ENCODE measurements at regions not wholly inside any gene's neighbourhood (a gene's known extent, or its start where the extent isn't known, plus 50 kb on each side); places are given as distances from the start of the nearest gene placed in this dataset.

DNA sequence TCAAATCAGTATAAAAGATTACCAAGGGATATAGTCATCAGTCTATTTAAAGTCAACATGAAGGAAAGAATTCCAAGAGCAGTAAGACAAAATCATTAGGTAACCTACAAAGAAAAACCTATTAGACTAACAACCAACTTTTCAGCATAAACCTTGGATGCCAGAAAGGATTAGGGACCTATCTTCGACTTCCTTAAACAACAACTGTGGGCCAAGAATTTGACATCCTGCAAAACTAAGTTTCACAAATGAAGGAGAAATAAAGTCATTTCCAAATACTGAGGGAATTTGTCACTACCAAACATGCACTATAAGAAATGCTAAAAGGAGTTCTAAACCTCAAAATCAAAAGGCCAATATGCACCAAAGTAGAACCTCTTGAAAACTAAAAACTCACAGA is 147.9 kb upstream of the TFPI start:
- TF ChIP-seq, protein P1, sequence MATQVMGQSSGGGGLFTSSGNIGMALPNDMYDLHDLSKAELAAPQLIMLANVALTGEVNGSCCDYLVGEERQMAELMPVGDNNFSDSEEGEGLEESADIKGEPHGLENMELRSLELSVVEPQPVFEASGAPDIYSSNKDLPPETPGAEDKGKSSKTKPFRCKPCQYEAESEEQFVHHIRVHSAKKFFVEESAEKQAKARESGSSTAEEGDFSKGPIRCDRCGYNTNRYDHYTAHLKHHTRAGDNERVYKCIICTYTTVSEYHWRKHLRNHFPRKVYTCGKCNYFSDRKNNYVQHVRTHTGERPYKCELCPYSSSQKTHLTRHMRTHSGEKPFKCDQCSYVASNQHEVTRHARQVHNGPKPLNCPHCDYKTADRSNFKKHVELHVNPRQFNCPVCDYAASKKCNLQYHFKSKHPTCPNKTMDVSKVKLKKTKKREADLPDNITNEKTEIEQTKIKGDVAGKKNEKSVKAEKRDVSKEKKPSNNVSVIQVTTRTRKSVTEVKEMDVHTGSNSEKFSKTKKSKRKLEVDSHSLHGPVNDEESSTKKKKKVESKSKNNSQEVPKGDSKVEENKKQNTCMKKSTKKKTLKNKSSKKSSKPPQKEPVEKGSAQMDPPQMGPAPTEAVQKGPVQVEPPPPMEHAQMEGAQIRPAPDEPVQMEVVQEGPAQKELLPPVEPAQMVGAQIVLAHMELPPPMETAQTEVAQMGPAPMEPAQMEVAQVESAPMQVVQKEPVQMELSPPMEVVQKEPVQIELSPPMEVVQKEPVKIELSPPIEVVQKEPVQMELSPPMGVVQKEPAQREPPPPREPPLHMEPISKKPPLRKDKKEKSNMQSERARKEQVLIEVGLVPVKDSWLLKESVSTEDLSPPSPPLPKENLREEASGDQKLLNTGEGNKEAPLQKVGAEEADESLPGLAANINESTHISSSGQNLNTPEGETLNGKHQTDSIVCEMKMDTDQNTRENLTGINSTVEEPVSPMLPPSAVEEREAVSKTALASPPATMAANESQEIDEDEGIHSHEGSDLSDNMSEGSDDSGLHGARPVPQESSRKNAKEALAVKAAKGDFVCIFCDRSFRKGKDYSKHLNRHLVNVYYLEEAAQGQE (IDR thresholded peaks at IDR 0.05) = no peak
- no peak for TF ChIP-seq TAF1 (conservative IDR thresholded peaks at IDR 0.05)
- TF ChIP-seq, protein P2, sequence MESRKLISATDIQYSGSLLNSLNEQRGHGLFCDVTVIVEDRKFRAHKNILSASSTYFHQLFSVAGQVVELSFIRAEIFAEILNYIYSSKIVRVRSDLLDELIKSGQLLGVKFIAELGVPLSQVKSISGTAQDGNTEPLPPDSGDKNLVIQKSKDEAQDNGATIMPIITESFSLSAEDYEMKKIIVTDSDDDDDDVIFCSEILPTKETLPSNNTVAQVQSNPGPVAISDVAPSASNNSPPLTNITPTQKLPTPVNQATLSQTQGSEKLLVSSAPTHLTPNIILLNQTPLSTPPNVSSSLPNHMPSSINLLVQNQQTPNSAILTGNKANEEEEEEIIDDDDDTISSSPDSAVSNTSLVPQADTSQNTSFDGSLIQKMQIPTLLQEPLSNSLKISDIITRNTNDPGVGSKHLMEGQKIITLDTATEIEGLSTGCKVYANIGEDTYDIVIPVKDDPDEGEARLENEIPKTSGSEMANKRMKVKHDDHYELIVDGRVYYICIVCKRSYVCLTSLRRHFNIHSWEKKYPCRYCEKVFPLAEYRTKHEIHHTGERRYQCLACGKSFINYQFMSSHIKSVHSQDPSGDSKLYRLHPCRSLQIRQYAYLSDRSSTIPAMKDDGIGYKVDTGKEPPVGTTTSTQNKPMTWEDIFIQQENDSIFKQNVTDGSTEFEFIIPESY (IDR thresholded peaks at IDR 0.05) = no peak
- TF ChIP-seq, protein P3, sequence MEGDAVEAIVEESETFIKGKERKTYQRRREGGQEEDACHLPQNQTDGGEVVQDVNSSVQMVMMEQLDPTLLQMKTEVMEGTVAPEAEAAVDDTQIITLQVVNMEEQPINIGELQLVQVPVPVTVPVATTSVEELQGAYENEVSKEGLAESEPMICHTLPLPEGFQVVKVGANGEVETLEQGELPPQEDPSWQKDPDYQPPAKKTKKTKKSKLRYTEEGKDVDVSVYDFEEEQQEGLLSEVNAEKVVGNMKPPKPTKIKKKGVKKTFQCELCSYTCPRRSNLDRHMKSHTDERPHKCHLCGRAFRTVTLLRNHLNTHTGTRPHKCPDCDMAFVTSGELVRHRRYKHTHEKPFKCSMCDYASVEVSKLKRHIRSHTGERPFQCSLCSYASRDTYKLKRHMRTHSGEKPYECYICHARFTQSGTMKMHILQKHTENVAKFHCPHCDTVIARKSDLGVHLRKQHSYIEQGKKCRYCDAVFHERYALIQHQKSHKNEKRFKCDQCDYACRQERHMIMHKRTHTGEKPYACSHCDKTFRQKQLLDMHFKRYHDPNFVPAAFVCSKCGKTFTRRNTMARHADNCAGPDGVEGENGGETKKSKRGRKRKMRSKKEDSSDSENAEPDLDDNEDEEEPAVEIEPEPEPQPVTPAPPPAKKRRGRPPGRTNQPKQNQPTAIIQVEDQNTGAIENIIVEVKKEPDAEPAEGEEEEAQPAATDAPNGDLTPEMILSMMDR (IDR thresholded peaks at IDR 0.05; ENCODE audit: low read depth, low read length, missing input control) = no peak
- no peak for TF ChIP-seq RAD21 (IDR thresholded peaks at IDR 0.05)
- TF ChIP-seq YY1 (IDR thresholded peaks at IDR 0.05) = no peak

Measured in liver (tissue), 3 donors.